LNCaP clone FGC (cell line): ENCODE measurements at regions not wholly inside any gene's neighbourhood (a gene's known extent, or its start where the extent isn't known, plus 50 kb on each side); places are given as distances from the start of the nearest gene placed in this dataset.

Experiments used
- DNase-seq: peaks from one replicate; pipeline ENCODE4 v3.0.0-alpha.2; 2011; ENCODE audit warnings: low read depth
- H3K4me3 ChIP-seq: 2 replicates; pipeline ENCODE4 v1.5.1; 2011; ENCODE audit warnings: mild to moderate bottlenecking, low read depth, low read length, control low read depth
- CTCF ChIP-seq: IDR thresholded peaks from 2 replicates; pipeline ENCODE4 v1.5.1; 2012; ENCODE audit warnings: mild to moderate bottlenecking; ENCODE audit not compliant: control insufficient read depth, insufficient read depth; ENCODE audit errors: extremely low read depth

GRCh38 chr14:34069854-34070582, 119.1 kb upstream of the EGLN3 start:
- no peak for DNase-seq
- no peak overlapping the region for H3K4me3 ChIP-seq
- TF ChIP-seq CTCF: no peak

DNA sequence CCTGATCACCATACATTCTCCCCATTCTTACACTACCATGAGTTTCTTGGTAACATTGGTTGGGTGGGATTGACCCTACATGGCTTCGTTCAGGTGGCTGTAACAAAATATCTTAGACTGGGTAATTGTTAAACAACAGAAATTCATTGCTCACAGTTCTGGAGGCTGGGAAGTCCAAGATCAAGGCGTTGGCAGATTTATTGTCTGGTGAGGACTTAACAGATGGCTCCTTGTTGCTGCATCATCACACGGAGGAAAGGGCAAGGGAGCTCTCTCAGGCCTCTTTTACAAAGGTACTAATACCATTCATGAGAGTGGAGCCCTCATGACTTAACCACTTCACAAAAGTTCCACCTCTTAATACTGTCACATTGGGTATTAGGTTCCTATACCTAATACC, 116.7 kb upstream of the EGLN3 start:
- H3K4me3 ChIP-seq: no peak overlapping the region
- TF ChIP-seq CTCF: no peak
- no peak for DNase-seq

GRCh38 chr14:34065690-34066391, 115.0 kb upstream of the EGLN3 start:
- DNase-seq: no peak
- no peak overlapping the region for H3K4me3 ChIP-seq
- TF ChIP-seq CTCF: no peak

DNA sequence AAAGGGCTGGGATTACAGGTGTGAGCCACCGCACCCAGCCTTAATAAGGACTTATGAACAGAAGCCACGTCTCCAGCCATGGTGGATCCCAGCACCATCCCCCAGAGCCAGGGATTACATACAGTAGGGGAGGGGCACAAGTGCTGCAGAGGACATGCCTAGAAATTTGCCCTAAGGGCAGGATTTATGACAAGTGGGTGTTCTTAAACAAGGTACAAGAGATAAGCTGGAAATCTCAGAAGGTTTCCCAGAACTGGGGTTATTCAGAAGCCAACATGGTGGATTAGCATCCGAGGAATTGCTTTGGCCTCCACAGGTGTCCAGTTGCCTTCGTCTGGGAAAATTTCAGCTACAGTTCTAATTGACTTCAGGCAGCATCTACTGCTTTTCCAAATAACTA, 114.4 kb upstream of the EGLN3 start:
- no peak for DNase-seq
- TF ChIP-seq CTCF: no peak
- no peak overlapping the region for H3K4me3 ChIP-seq

DNA sequence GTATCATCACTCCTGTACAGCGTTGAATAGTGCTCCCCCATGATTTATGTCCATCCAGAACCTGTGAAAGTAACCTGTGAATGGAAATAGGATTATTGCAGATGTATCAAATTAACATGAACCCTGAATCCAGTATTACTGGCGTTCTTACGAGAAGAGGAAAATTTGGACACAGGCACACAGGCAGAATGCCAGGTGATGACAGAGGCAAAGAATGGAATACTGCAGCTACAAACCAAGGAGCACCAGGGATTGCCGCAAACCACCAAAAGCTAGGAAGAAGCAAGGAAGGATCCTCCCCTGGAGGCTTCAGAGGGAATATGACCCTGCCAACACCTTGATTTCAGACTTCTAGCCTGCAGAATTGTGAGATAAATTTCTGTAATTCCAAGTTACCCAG, 113.5 kb upstream of the EGLN3 start:
- no peak for DNase-seq
- H3K4me3 ChIP-seq: no peak overlapping the region
- TF ChIP-seq CTCF: no peak

DNA sequence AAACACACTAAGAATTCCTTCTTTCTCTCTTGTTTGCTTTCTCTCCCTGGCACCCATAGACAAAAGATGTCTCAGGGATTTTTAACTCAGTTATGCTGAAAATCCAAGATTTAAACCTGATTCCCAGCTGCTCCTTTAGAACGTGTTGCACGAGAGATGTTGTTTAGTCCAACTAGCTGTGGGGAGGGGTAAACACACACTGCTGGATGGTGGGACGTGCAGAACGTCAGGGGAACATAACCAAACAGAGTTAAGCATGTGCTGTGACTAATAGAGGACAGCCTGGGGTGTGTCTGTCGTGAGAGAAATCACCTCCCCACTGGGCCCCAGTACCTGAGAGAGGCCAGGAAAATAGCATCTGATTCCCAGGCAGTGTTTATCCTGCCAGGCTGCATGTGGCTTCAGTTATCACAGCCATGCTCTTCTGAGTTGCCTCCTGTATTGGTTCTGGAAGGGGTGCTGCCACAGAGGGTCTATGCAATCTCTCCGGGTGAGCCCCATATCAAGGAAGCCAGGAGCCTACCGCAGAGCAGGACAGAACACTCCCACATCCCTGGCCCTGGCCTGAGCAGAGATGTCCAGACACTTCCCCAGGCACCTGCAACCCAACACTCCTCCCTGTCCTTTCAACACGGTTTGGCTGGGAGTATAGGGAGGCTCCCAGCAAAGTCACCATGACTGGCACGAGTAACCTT, 112.7 kb upstream of the EGLN3 start:
- no peak for DNase-seq
- TF ChIP-seq CTCF: no peak
- H3K4me3 ChIP-seq: no peak overlapping the region
